Gastrocnemius medialis (tissue), 4 donors: ENCODE measurements at regions not wholly inside any gene's neighbourhood (a gene's known extent, or its start where the extent isn't known, plus 50 kb on each side); places are given as distances from the start of the nearest gene placed in this dataset.

ENCODE experiments used
- CTCF ChIP-seq, 5 experiments: fragments of 450-650 bp in 3 of 5; fragments of 200-600 bp in 2 of 5; sonication (generic) in 2 of 5; IDR thresholded peaks in 4 of 5; conservative IDR thresholded peaks in 1 of 5; 1 replicate in 4 of 5; 2 replicates in 1 of 5; pipeline ENCODE4 v1.5.1; 2016 to 2019; ENCODE audit warnings: antibody characterized with exemption in 5 of 5, mild to moderate bottlenecking in 3 of 5, moderate library complexity in 3 of 5
- POLR2A ChIP-seq, 2 donors: fragments of 450-650 bp; IDR thresholded peaks; one replicate each; pipeline ENCODE4 v1.6.1; 2017; ENCODE audit warnings: antibody characterized with exemption in 2 of 2, mild to moderate bottlenecking in 2 of 2, moderate library complexity in 2 of 2

- TF ChIP-seq CTCF (IDR thresholded peaks at IDR 0.05 in 4 of 5, conservative IDR thresholded peaks at IDR 0.05 in 1 of 5) = no peak
- TF ChIP-seq POLR2A (IDR thresholded peaks at IDR 0.05) = no peak
Measured at GRCh38 chr15:70336425-70337009, 238.8 kb upstream of the TLE3 start.
